ENCODE measurements at regions not wholly inside any gene's neighbourhood (a gene's known extent, or its start where the extent isn't known, plus 50 kb on each side); places are given as distances from the start of the nearest gene placed in this dataset.

DNA sequence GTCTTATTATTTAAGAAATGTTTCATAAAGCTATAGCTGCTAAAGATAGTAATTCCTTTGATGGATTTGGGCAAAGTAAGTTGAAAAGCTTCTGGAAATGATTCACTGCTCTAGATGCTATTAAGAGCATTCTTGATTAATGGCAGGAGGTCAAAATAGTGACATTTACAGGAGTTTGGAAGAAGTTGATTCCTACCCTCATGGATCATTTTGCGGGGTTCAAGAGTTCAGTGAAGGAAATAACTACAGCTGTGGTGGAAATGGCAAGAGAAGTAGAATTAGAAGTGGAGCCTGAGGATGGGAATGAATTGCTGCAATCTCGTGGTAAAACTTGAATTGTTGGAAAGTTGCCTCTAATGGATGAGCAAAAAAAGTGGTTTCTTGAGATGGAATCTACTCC, 316.1 kb downstream of the UTRN start:
- POLR2A ChIA-PET: no interaction called here
- CTCF ChIA-PET: no interaction called here
- no peak for DNase-seq
- Mint-ChIP-seq H3K36me3 (ENCODE audit: insufficient read depth, unreplicated experiment) (peaks cover 30% of the 10 kb centered on the region), H3K27me3 (ENCODE audit: insufficient read depth, unreplicated experiment) (no peaks in the 10 kb centered on the region), H3K9me3 (ENCODE audit: unreplicated experiment) (no peaks in the 10 kb centered on the region), H3K4me1 (ENCODE audit: low read depth, unreplicated experiment) (no peaks in the 10 kb centered on the region), H3K27ac (ENCODE audit: unreplicated experiment) (no peak overlapping the region), H3K4me3 (ENCODE audit: unreplicated experiment) (no peak overlapping the region)
- TF ChIP-seq, protein P1, sequence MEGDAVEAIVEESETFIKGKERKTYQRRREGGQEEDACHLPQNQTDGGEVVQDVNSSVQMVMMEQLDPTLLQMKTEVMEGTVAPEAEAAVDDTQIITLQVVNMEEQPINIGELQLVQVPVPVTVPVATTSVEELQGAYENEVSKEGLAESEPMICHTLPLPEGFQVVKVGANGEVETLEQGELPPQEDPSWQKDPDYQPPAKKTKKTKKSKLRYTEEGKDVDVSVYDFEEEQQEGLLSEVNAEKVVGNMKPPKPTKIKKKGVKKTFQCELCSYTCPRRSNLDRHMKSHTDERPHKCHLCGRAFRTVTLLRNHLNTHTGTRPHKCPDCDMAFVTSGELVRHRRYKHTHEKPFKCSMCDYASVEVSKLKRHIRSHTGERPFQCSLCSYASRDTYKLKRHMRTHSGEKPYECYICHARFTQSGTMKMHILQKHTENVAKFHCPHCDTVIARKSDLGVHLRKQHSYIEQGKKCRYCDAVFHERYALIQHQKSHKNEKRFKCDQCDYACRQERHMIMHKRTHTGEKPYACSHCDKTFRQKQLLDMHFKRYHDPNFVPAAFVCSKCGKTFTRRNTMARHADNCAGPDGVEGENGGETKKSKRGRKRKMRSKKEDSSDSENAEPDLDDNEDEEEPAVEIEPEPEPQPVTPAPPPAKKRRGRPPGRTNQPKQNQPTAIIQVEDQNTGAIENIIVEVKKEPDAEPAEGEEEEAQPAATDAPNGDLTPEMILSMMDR (IDR thresholded peaks at IDR 0.05; ENCODE audit: insufficient read depth in 1 of 2, low read depth in 1 of 2, low read length in 1 of 2, severe bottlenecking in 1 of 2, unreplicated experiment in 1 of 2): no peak
- peaks cover 6% of the 10 kb centered on the region; the same call in 1 of the 2 replicates for H3K4me1 ChIP-seq
- no peaks in the 10 kb centered on the region for H3K27me3 ChIP-seq (replicated peaks; ENCODE audit: control insufficient read depth, insufficient read depth, low read length)
- H3K4me3 ChIP-seq (ENCODE audit: low read depth, low read length): no peak overlapping the region
- intact Hi-C loops (cut with micrococcal nuclease; ENCODE audit: unreplicated experiment): no loop called here
- no peaks in the 10 kb centered on the region for H3K9me3 ChIP-seq
- no peaks in the 10 kb centered on the region for H3K36me3 ChIP-seq (ENCODE audit: control insufficient read depth, insufficient read depth, low read length)
- no TSS peak for BruUV-seq (replicated peaks)

DNA sequence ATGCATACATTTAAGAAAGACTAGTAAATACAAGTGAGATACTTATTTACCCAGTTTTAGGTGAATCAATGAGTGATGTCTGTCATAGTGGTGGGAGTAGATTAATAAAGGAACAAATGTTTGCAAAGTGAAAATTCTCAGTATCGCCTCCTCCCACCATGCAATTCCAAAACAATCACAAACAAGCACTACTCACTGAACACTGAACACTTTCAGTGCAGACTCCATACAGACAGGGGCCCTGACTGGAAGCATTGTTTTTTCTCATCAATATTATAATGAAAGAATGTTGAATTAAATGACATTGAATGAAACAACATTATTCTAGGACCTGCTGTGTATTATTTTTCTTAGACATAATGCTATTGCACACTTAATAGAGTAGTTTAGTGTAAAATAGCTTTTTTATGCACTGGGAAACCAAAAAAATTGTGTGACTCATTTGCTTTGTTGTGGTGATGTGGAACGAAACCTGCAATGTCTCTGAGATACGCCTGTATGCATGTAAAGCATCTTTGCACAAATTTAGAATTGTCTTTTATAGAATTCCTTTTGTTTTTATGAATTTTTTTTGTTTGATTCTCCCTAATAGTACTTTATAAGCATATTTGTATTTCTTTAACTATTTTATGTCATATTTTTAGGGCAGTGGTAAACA, 317.5 kb downstream of the UTRN start:
- TF ChIP-seq, protein P1 (IDR thresholded peaks at IDR 0.05; ENCODE audit: insufficient read depth in 1 of 2, low read depth in 1 of 2, low read length in 1 of 2, severe bottlenecking in 1 of 2, unreplicated experiment in 1 of 2): no peak
- H3K4me3 ChIP-seq (ENCODE audit: low read depth, low read length): no peak overlapping the region
- no peaks in the 10 kb centered on the region for H3K9me3 ChIP-seq
- Mint-ChIP-seq H3K27ac (ENCODE audit: unreplicated experiment) (no peak overlapping the region), H3K9me3 (ENCODE audit: unreplicated experiment) (no peaks in the 10 kb centered on the region), H3K4me1 (ENCODE audit: low read depth, unreplicated experiment) (no peaks in the 10 kb centered on the region), H3K36me3 (ENCODE audit: insufficient read depth, unreplicated experiment) (peaks cover 33% of the 10 kb centered on the region), H3K27me3 (ENCODE audit: insufficient read depth, unreplicated experiment) (no peaks in the 10 kb centered on the region), H3K4me3 (ENCODE audit: unreplicated experiment) (no peak overlapping the region)
- BruUV-seq (replicated peaks): no TSS peak
- intact Hi-C loops (cut with micrococcal nuclease; ENCODE audit: unreplicated experiment): no loop called here
- no peaks in the 10 kb centered on the region for H3K36me3 ChIP-seq (ENCODE audit: control insufficient read depth, insufficient read depth, low read length)
- no peak for DNase-seq
- ChIA-PET POLR2A (no interaction called here), CTCF (no interaction called here)
- H3K4me1 ChIP-seq: peaks cover under 1% of the 10 kb centered on the region; the same call in 1 of the 2 replicates
- no peaks in the 10 kb centered on the region for H3K27me3 ChIP-seq (replicated peaks; ENCODE audit: control insufficient read depth, insufficient read depth, low read length)

DNA sequence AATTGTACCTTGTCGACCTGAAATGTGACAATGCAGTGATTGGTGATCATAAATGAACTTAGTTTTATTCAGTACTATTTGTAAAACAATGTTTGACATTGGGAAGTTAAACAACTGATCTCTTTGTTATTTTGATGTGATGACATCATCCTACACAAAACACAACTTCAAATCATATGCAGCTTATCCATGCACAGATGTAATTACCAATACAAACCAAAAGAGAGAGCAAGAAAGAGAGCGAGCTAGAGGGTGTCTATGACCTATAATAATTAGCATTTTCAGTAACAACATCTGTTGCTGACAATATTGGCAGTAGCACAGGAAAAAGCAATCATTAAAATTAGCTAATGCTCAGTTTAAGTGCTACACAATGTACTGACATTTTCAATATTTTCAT, 320.9 kb downstream of the UTRN start:
- intact Hi-C loops (cut with micrococcal nuclease; ENCODE audit: unreplicated experiment): no loop called here
- H3K9me3 Mint-ChIP-seq (ENCODE audit: unreplicated experiment): no peaks in the 10 kb centered on the region
- H3K4me3 Mint-ChIP-seq (ENCODE audit: unreplicated experiment): no peak overlapping the region
- H3K36me3 ChIP-seq (ENCODE audit: control insufficient read depth, insufficient read depth, low read length): no peaks in the 10 kb centered on the region
- BruUV-seq (replicated peaks): no TSS peak
- no peak overlapping the region for H3K4me3 ChIP-seq (ENCODE audit: low read depth, low read length)
- CTCF ChIA-PET: interaction anchor here (0.6 kb wide), 1 partner anchor 42 kb away, joined by 3 read pairs; no protein-coding TSS in a partner anchor
- no peaks in the 10 kb centered on the region for H3K4me1 Mint-ChIP-seq (ENCODE audit: low read depth, unreplicated experiment)
- H3K9me3 ChIP-seq: no peaks in the 10 kb centered on the region
- H3K27me3 ChIP-seq (replicated peaks; ENCODE audit: control insufficient read depth, insufficient read depth, low read length): no peaks in the 10 kb centered on the region
- no peaks in the 10 kb centered on the region for H3K27me3 Mint-ChIP-seq (ENCODE audit: insufficient read depth, unreplicated experiment)
- DNase-seq: no peak
- peaks cover 50% of the 10 kb centered on the region for H3K36me3 Mint-ChIP-seq (ENCODE audit: insufficient read depth, unreplicated experiment)
- H3K27ac Mint-ChIP-seq (ENCODE audit: unreplicated experiment): no peak overlapping the region
- POLR2A ChIA-PET: interaction anchor here (0.6 kb wide), 1 partner anchor 8 kb away, joined by 4 read pairs; no protein-coding TSS in a partner anchor
- H3K4me1 ChIP-seq: no peaks in the 10 kb centered on the region
- TF ChIP-seq, protein P1 (IDR thresholded peaks at IDR 0.05; ENCODE audit: insufficient read depth in 1 of 2, low read depth in 1 of 2, low read length in 1 of 2, severe bottlenecking in 1 of 2, unreplicated experiment in 1 of 2): no peak
